WTC11 (cell line): ENCODE measurements at regions not wholly inside any gene's neighbourhood (a gene's known extent, or its start where the extent isn't known, plus 50 kb on each side); places are given as distances from the start of the nearest gene placed in this dataset.

Source experiments
- ATAC-seq: fragments of 200-7000 bp; cut with Tn5 transposase; 2 replicates; pipeline ENCODE4 v1.10.0; 2021; ENCODE audit warnings: mild to moderate bottlenecking, moderate library complexity
- CTCF ChIA-PET: fragments of 300-600 bp; sonication (Branson Sonifier 250); formaldehyde crosslinking; loops from one replicate; lab custom pipeline; 2021; ENCODE audit warnings: antibody characterized with exemption; lab: Charles Lee
- POLR2A ChIA-PET: fragments of 350-600 bp; sonication (Branson Sonifier 250); formaldehyde crosslinking; loops from one replicate; lab custom pipeline; 2021; ENCODE audit warnings: antibody characterized with exemption; lab: Charles Lee
- DNase-seq: peaks from one replicate; pipeline ENCODE4 v3.0.0; 2021; ENCODE audit warnings: low spot score
- H3K27ac Mint-ChIP-seq: 2 replicates; pipeline ENCODE4 v1.8.0; 2021; ENCODE audit warnings: mixed read lengths
- H3K27me3 Mint-ChIP-seq: 2 replicates; pipeline ENCODE4 v1.8.0; 2021; ENCODE audit warnings: low read depth, mild to moderate bottlenecking, moderate library complexity, mixed read lengths
- H3K36me3 Mint-ChIP-seq: 2 replicates; pipeline ENCODE4 v1.8.0; 2021; ENCODE audit warnings: mixed read lengths
- H3K4me1 Mint-ChIP-seq: 2 replicates; pipeline ENCODE4 v1.8.0; 2022; ENCODE audit warnings: mixed read lengths
- H3K4me3 Mint-ChIP-seq: 2 replicates; pipeline ENCODE4 v1.8.0; 2021; ENCODE audit warnings: mild to moderate bottlenecking, moderate library complexity, mixed read lengths
- H3K9me3 Mint-ChIP-seq: 2 replicates; pipeline ENCODE4 v1.8.0; 2021; ENCODE audit warnings: mixed read lengths
- CREM ChIP-seq: sonication (generic); formaldehyde crosslinking; IDR thresholded peaks from 2 replicates; pipeline ENCODE4 v1.8.1; 2022; ENCODE audit warnings: mild to moderate bottlenecking, missing genetic modification reagents, moderate library complexity
- IRF1 ChIP-seq: sonication (generic); formaldehyde crosslinking; IDR thresholded peaks from 2 replicates; pipeline ENCODE4 v1.8.0; 2023; ENCODE audit warnings: missing genetic modification reagents
- IRF2 ChIP-seq: sonication (generic); formaldehyde crosslinking; IDR thresholded peaks from 2 replicates; pipeline ENCODE4 v1.8.0; 2022; ENCODE audit warnings: low read depth, missing genetic modification reagents, borderline replicate concordance
- RORB ChIP-seq: fragments of 250-450 bp; sonication (Bioruptor Pico); IDR thresholded peaks from 2 replicates; pipeline ENCODE4 v1.9.0; 2021; ENCODE audit warnings: mild to moderate bottlenecking
- TCF7 ChIP-seq: sonication (generic); formaldehyde crosslinking; IDR thresholded peaks from 2 replicates; pipeline ENCODE4 v1.8.0; 2022; ENCODE audit warnings: mild to moderate bottlenecking, low read depth, missing genetic modification reagents, moderate library complexity
- ZBTB43 ChIP-seq: sonication (generic); formaldehyde crosslinking; IDR thresholded peaks from 2 replicates; pipeline ENCODE4 v1.8.1; 2023; ENCODE audit warnings: mild to moderate bottlenecking, missing genetic modification reagents
- ZNF425 ChIP-seq: fragments of 250-450 bp; sonication (Bioruptor Pico); conservative IDR thresholded peaks from 2 replicates; pipeline ENCODE4 v1.9.0; 2021; ENCODE audit warnings: mild to moderate bottlenecking
- ZNF512 ChIP-seq: sonication (generic); formaldehyde crosslinking; IDR thresholded peaks from 2 replicates; pipeline ENCODE4 v1.8.1; 2022; ENCODE audit warnings: missing genetic modification reagents, borderline replicate concordance
- TF ChIP-seq, protein P1 (sequence below): sonication (generic); formaldehyde crosslinking; IDR thresholded peaks from 2 replicates; pipeline ENCODE4 v1.8.1; 2022; ENCODE audit warnings: low read depth, mild to moderate bottlenecking, moderate library complexity, missing genetic modification reagents, borderline replicate concordance

DNA sequence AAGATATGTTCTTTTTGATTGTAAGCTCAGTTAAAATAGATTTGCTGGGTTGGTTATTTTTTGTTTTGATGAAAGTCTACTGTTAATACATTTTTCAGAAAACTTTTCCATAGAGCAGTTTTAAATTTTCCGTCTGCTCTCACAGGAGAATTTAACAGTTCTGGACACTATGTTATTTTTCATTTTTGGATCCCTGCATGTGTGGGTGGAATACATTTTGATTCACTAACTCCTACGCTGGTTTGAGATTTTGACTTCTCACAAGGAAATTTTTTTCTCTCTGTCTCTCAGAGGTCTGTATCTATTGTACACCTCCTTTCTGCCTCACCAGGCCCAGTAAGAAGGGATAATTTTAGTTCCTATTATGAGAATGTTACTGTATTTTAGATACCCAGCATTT is 502.4 kb downstream of the CDH10 start:
- CTCF ChIA-PET: no interaction called here

GRCh38 chr5:24145806-24146205 is 499.0 kb downstream of the CDH10 start:
- no peak overlapping the region for H3K27ac Mint-ChIP-seq
- no peak for ATAC-seq
- ChIA-PET CTCF (no interaction called here), POLR2A (no interaction called here)
- no peaks in the 10 kb centered on the region for H3K36me3 Mint-ChIP-seq
- no peak overlapping the region for H3K4me3 Mint-ChIP-seq
- no peak for DNase-seq
- H3K27me3 Mint-ChIP-seq: no peaks in the 10 kb centered on the region
- TF ChIP-seq ZNF512 (CRISPR knock-in tag) (0 out of 2 replicates have a peak, but pooled peaks have one; percentile 61), CREM (CRISPR knock-in tag) (no peak)
- TF ChIP-seq, all 79 proteins: peak for 1
- H3K9me3 Mint-ChIP-seq: peaks cover 4% of the 10 kb centered on the region; the same call in 1 of the 2 replicates
- H3K4me1 Mint-ChIP-seq: no peaks in the 10 kb centered on the region

More for the DNA sequence above, 502.4 kb downstream of the CDH10 start:
- Mint-ChIP-seq H3K4me1 (no peaks in the 10 kb centered on the region), H3K27ac (no peak overlapping the region), H3K36me3 (no peaks in the 10 kb centered on the region), H3K27me3 (no peaks in the 10 kb centered on the region), H3K4me3 (no peak overlapping the region), H3K9me3 (peaks cover 4% of the 10 kb centered on the region; the same call in 1 of the 2 replicates)
- TF ChIP-seq ZNF425 (CRISPR knock-in tag) (no peak), ZNF512 (CRISPR knock-in tag) (no peak), ZBTB43 (CRISPR knock-in tag) (no peak), IRF2 (CRISPR knock-in tag) (no peak)
- TF ChIP-seq, protein P1, sequence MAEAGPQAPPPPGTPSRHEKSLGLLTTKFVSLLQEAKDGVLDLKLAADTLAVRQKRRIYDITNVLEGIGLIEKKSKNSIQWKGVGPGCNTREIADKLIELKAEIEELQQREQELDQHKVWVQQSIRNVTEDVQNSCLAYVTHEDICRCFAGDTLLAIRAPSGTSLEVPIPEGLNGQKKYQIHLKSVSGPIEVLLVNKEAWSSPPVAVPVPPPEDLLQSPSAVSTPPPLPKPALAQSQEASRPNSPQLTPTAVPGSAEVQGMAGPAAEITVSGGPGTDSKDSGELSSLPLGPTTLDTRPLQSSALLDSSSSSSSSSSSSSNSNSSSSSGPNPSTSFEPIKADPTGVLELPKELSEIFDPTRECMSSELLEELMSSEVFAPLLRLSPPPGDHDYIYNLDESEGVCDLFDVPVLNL (CRISPR knock-in tag): no peak
- ATAC-seq: no peak
- no peak for DNase-seq
- POLR2A ChIA-PET: no interaction called here

DNA sequence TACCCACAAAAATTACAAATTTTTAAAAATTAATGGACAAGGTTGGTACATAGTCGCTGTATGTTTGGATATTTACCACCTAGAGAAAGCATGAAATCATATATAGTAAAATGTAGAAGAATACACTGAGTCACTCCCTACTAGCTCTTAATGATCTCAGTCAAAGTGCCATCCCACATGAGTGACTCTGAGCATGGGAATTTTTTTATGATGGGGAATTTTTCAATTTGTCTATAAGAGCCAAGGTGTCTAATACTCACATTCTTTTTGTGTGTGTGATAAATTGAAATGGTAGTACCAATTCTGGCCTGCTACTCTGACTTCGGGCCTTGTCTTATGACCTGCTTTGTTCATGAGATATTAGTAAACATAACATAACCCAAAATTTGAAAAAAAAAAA is 483.2 kb downstream of the CDH10 start:
- POLR2A ChIA-PET: no interaction called here
- H3K4me3 Mint-ChIP-seq: no peak overlapping the region
- ATAC-seq (no peak), DNase-seq (no peak)
- CTCF ChIA-PET: interaction anchor here (0.6 kb wide), 1 partner anchor 444 kb away, joined by 3 read pairs; no protein-coding TSS in a partner anchor
- peaks cover 15% of the 10 kb centered on the region for H3K9me3 Mint-ChIP-seq
- TF ChIP-seq RORB (CRISPR knock-in tag) (no peak), IRF1 (CRISPR knock-in tag) (no peak), TCF7 (CRISPR knock-in tag) (no peak)
- no peaks in the 10 kb centered on the region for H3K27me3 Mint-ChIP-seq
- H3K4me1 Mint-ChIP-seq: no peaks in the 10 kb centered on the region
- H3K27ac Mint-ChIP-seq: no peak overlapping the region
- no peaks in the 10 kb centered on the region; the same call in 1 of the 2 replicates for H3K36me3 Mint-ChIP-seq
